Ecto neural progenitor cell (in vitro differentiated cells): ENCODE measurements at regions not wholly inside any gene's neighbourhood (a gene's known extent, or its start where the extent isn't known, plus 50 kb on each side); places are given as distances from the start of the nearest gene placed in this dataset.

Source experiments
- DNase-seq: peaks from one replicate; pipeline ENCODE4 v3.0.0-alpha.2; 2018; ENCODE audit warnings: low spot score

- DNase-seq, result no peak
Observed at GRCh38 chr13:84049443-84050219, 167.4 kb upstream of the SLITRK1 start.

GRCh38 chr13:84044805-84045204, 162.5 kb upstream of the SLITRK1 start:
- DNase-seq, result no peak

GRCh38 chr13:84038001-84038400, 155.7 kb upstream of the SLITRK1 start:
- DNase-seq, result no peak

GRCh38 chr13:84032116-84032515, 149.8 kb upstream of the SLITRK1 start:
- DNase-seq, result no peak

GRCh38 chr13:84031120-84031519, 148.8 kb upstream of the SLITRK1 start:
- no peak for DNase-seq

GRCh38 chr13:84029396-84029795, 147.1 kb upstream of the SLITRK1 start:
- no peak for DNase-seq

- no peak for DNase-seq
Observed at GRCh38 chr13:84025824-84026223, 143.6 kb upstream of the SLITRK1 start.

GRCh38 chr13:83996415-83996814, 114.1 kb upstream of the SLITRK1 start:
- no peak for DNase-seq

- no peak for DNase-seq
Observed at GRCh38 chr13:83995930-83996329, 113.7 kb upstream of the SLITRK1 start.

- no peak for DNase-seq
Observed at GRCh38 chr13:83992566-83993358, 110.5 kb upstream of the SLITRK1 start.

- DNase-seq, result no peak
Observed at GRCh38 chr13:83987394-83987793, 105.1 kb upstream of the SLITRK1 start.

- DNase-seq, result no peak
Observed at GRCh38 chr13:83984793-83985192, 102.5 kb upstream of the SLITRK1 start.

GRCh38 chr13:83980331-83980730, 98.1 kb upstream of the SLITRK1 start:
- no peak for DNase-seq

GRCh38 chr13:83975655-83976165, 93.4 kb upstream of the SLITRK1 start:
- no peak for DNase-seq

- no peak for DNase-seq
Observed at GRCh38 chr13:83958531-83958930, 76.3 kb upstream of the SLITRK1 start.

- DNase-seq, result no peak
Observed at GRCh38 chr13:83955011-83955410, 72.7 kb upstream of the SLITRK1 start.

GRCh38 chr13:83953916-83954315, 71.6 kb upstream of the SLITRK1 start:
- DNase-seq, result no peak

GRCh38 chr13:83950293-83950692, 68.0 kb upstream of the SLITRK1 start:
- no peak for DNase-seq

GRCh38 chr13:83943530-83944279, 61.4 kb upstream of the SLITRK1 start:
- DNase-seq, result no peak

- no peak for DNase-seq
Observed at GRCh38 chr13:83941701-83942335, 59.5 kb upstream of the SLITRK1 start.

GRCh38 chr13:83940742-83941141, 58.5 kb upstream of the SLITRK1 start:
- DNase-seq, result no peak

- no peak for DNase-seq
Observed at GRCh38 chr13:83937579-83937978, 55.3 kb upstream of the SLITRK1 start.
